Liver (tissue), 3 donors: ENCODE measurements at regions not wholly inside any gene's neighbourhood (a gene's known extent, or its start where the extent isn't known, plus 50 kb on each side); places are given as distances from the start of the nearest gene placed in this dataset.

Source experiments
- CTCF ChIP-seq: fragments of 150-350 bp; IDR thresholded peaks from 2 replicates; pipeline ENCODE4 v1.5.1; 2017; ENCODE audit warnings: improper control_type of control experiment, low read depth, low read length; ENCODE audit not compliant: missing input control
- EGR1 ChIP-seq, 2 donors: IDR thresholded peaks; 2 replicates each; pipeline ENCODE4 v1.6.1; 2016 to 2018; ENCODE audit warnings: antibody characterized with exemption in 2 of 2, low read depth in 2 of 2
- GABPA ChIP-seq, 2 donors: IDR thresholded peaks in 1 of 2; conservative IDR thresholded peaks in 1 of 2; 2 replicates each; pipeline ENCODE4 v1.6.1; 2016; ENCODE audit warnings: antibody characterized with exemption in 2 of 2, mild to moderate bottlenecking in 1 of 2, moderate library complexity in 1 of 2
- NR2F2 ChIP-seq: IDR thresholded peaks from 2 replicates; pipeline ENCODE4 v1.6.1; 2016; ENCODE audit warnings: antibody characterized with exemption
- RAD21 ChIP-seq, 2 donors: IDR thresholded peaks; 2 replicates each; pipeline ENCODE4 v1.6.1; 2016; ENCODE audit warnings: antibody characterized with exemption in 2 of 2, mild to moderate bottlenecking in 2 of 2
- RXRA ChIP-seq, 2 donors: IDR thresholded peaks; 2 replicates each; pipeline ENCODE4 v1.6.1; 2017 to 2018; ENCODE audit warnings: antibody characterized with exemption in 2 of 2, mild to moderate bottlenecking in 1 of 2
- TAF1 ChIP-seq: conservative IDR thresholded peaks from 2 replicates; pipeline ENCODE4 v1.6.1; 2016; ENCODE audit warnings: antibody characterized with exemption, mild to moderate bottlenecking
- YY1 ChIP-seq: IDR thresholded peaks from 2 replicates; pipeline ENCODE4 v1.6.1; 2016; ENCODE audit warnings: antibody characterized with exemption, mild to moderate bottlenecking
- ZBTB33 ChIP-seq: IDR thresholded peaks from 2 replicates; pipeline ENCODE4 v1.6.1; 2016; ENCODE audit warnings: antibody characterized with exemption
- TF ChIP-seq, protein P1 (sequence below): IDR thresholded peaks from 2 replicates; pipeline ENCODE4 v1.6.1; 2016; ENCODE audit warnings: antibody characterized with exemption
- TF ChIP-seq, protein P2 (sequence below): IDR thresholded peaks from 2 replicates; pipeline ENCODE4 v1.6.1; 2016; ENCODE audit warnings: antibody characterized with exemption, mild to moderate bottlenecking
- donor health status: healthy.
- donor health status: healthy.

DNA sequence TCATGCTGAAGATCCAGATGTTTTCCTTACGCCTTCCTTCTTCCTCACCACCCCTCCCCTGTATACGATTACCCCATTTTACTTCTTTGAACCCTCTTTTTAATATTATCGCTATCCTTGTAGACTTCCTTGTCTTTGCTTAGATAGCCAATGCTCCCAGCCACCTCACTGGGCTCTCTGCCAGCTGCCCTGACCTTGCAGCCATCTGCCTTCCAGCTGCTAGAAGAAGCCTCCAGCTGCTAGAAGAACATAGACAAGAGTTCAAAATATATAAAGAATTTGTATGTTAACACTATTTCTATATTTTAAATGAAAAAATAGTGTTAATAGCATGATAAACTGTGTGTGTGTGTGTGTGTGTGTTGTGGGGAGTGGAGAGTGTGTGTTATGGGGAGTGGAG lies 374.7 kb downstream of the ANKRD50 start:
- TF ChIP-seq CTCF: no peak
- TF ChIP-seq YY1: no peak
- TF ChIP-seq, protein P1, sequence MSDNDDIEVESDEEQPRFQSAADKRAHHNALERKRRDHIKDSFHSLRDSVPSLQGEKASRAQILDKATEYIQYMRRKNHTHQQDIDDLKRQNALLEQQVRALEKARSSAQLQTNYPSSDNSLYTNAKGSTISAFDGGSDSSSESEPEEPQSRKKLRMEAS: no peak
- TF ChIP-seq ZBTB33: no peak
- TF ChIP-seq RAD21 (IDR thresholded peaks at IDR 0.05): no peak
- no peak for TF ChIP-seq NR2F2
- TF ChIP-seq TAF1: no peak
- no peak for TF ChIP-seq EGR1 (IDR thresholded peaks at IDR 0.05; ENCODE audit: low read depth in 2 of 2)
- TF ChIP-seq, protein P2, sequence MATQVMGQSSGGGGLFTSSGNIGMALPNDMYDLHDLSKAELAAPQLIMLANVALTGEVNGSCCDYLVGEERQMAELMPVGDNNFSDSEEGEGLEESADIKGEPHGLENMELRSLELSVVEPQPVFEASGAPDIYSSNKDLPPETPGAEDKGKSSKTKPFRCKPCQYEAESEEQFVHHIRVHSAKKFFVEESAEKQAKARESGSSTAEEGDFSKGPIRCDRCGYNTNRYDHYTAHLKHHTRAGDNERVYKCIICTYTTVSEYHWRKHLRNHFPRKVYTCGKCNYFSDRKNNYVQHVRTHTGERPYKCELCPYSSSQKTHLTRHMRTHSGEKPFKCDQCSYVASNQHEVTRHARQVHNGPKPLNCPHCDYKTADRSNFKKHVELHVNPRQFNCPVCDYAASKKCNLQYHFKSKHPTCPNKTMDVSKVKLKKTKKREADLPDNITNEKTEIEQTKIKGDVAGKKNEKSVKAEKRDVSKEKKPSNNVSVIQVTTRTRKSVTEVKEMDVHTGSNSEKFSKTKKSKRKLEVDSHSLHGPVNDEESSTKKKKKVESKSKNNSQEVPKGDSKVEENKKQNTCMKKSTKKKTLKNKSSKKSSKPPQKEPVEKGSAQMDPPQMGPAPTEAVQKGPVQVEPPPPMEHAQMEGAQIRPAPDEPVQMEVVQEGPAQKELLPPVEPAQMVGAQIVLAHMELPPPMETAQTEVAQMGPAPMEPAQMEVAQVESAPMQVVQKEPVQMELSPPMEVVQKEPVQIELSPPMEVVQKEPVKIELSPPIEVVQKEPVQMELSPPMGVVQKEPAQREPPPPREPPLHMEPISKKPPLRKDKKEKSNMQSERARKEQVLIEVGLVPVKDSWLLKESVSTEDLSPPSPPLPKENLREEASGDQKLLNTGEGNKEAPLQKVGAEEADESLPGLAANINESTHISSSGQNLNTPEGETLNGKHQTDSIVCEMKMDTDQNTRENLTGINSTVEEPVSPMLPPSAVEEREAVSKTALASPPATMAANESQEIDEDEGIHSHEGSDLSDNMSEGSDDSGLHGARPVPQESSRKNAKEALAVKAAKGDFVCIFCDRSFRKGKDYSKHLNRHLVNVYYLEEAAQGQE: no peak
- TF ChIP-seq RXRA (IDR thresholded peaks at IDR 0.05): no peak
- no peak for TF ChIP-seq GABPA (IDR thresholded peaks at IDR 0.05 in 1 of 2, conservative IDR thresholded peaks at IDR 0.05 in 1 of 2)
